Mesothelial cell of epicardium (in vitro differentiated cells): ENCODE measurements at regions not wholly inside any gene's neighbourhood (a gene's known extent, or its start where the extent isn't known, plus 50 kb on each side); places are given as distances from the start of the nearest gene placed in this dataset.

Experiments
- DNase-seq, 2 experiments: peaks; one replicate each; pipeline ENCODE4 v3.0.0; 2021; ENCODE audit warnings: low spot score in 2 of 2; ENCODE audit not compliant: unreplicated experiment in 2 of 2
- H3K27ac Mint-ChIP-seq: 2 replicates; pipeline ENCODE4 v1.8.0; 2021; ENCODE audit warnings: mixed read lengths
- H3K27me3 Mint-ChIP-seq: 2 replicates; pipeline ENCODE4 v1.8.0; 2021; ENCODE audit warnings: low read depth, mixed read lengths
- H3K36me3 Mint-ChIP-seq: 2 replicates; pipeline ENCODE4 v1.8.0; 2021; ENCODE audit warnings: mixed read lengths
- H3K4me1 Mint-ChIP-seq: 2 replicates; pipeline ENCODE4 v1.8.0; 2021; ENCODE audit warnings: mixed read lengths
- H3K4me3 Mint-ChIP-seq: 2 replicates; pipeline ENCODE4 v1.8.0; 2021; ENCODE audit warnings: mild to moderate bottlenecking, moderate library complexity, mixed read lengths
- H3K9me3 Mint-ChIP-seq: 2 replicates; pipeline ENCODE4 v1.8.0; 2021; ENCODE audit warnings: mixed read lengths
- TF ChIP-seq, protein P1 (sequence below): fragments of 200-600 bp; sonication (generic); IDR thresholded peaks from one replicate; pipeline ENCODE4 v1.5.0; 2021; ENCODE audit warnings: antibody characterized with exemption; ENCODE audit not compliant: unreplicated experiment

DNA sequence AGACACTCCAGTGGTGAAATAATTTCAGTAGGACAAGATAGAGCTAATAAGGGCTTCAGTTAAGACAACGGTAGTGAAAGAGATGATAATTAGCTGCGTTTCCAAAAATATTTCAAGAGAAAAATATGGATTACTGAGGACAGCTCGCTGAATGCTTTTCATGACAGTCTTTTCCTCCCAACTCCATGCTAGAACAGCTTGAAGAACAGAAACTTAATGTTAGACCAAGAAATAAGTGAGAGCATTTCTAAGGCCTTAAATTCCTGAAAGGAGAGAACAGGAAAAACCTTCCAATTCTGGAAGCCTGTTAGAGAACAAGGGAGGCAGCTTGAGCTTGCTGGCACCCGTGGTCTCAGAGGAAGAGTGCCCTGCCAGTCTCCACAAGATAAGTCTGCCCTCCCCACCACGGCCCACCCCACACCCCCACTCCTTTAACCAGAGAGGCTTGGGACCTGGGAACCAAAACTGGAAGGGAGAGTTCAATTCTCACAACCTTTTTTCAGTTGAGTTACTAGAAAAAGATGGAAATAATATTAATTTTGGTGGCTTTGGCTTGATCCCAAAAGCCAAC is 1148.0 kb upstream of the CELF2 start:
- Mint-ChIP-seq H3K36me3 (no peaks in the 10 kb centered on the region), H3K27ac (peak overlapping the region; percentile 28), H3K9me3 (peaks cover 10% of the 10 kb centered on the region), H3K27me3 (no peaks in the 10 kb centered on the region), H3K4me3 (no peak overlapping the region), H3K4me1 (peaks cover 10% of the 10 kb centered on the region)
- no peak for DNase-seq
- TF ChIP-seq, protein P1, sequence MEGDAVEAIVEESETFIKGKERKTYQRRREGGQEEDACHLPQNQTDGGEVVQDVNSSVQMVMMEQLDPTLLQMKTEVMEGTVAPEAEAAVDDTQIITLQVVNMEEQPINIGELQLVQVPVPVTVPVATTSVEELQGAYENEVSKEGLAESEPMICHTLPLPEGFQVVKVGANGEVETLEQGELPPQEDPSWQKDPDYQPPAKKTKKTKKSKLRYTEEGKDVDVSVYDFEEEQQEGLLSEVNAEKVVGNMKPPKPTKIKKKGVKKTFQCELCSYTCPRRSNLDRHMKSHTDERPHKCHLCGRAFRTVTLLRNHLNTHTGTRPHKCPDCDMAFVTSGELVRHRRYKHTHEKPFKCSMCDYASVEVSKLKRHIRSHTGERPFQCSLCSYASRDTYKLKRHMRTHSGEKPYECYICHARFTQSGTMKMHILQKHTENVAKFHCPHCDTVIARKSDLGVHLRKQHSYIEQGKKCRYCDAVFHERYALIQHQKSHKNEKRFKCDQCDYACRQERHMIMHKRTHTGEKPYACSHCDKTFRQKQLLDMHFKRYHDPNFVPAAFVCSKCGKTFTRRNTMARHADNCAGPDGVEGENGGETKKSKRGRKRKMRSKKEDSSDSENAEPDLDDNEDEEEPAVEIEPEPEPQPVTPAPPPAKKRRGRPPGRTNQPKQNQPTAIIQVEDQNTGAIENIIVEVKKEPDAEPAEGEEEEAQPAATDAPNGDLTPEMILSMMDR: no peak

DNA sequence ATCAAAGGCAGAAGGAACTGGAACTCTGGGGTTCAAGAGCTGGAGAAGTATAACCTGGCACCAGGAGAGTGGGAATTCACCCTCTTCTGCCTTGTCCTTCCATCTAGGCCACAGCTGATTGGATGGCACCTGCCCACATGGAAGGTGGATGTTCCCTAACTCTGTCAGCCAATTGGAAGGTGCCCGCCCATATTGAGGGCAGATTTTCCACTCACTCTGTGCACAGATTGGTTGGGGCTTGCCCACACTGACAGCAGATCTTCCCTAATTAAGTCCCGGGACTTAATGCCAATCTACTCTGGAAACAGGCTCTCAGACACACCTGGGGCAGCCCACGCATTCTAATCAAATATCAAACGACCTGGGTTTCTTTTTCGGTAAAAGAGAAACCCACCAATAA is 1142.3 kb upstream of the CELF2 start:
- no peaks in the 10 kb centered on the region for H3K27me3 Mint-ChIP-seq
- TF ChIP-seq, protein P1: no peak
- no peaks in the 10 kb centered on the region for H3K4me1 Mint-ChIP-seq
- no peak overlapping the region for H3K27ac Mint-ChIP-seq
- H3K36me3 Mint-ChIP-seq: no peaks in the 10 kb centered on the region
- H3K4me3 Mint-ChIP-seq: no peak overlapping the region
- DNase-seq: no peak
- H3K9me3 Mint-ChIP-seq: peaks cover 3% of the 10 kb centered on the region

DNA sequence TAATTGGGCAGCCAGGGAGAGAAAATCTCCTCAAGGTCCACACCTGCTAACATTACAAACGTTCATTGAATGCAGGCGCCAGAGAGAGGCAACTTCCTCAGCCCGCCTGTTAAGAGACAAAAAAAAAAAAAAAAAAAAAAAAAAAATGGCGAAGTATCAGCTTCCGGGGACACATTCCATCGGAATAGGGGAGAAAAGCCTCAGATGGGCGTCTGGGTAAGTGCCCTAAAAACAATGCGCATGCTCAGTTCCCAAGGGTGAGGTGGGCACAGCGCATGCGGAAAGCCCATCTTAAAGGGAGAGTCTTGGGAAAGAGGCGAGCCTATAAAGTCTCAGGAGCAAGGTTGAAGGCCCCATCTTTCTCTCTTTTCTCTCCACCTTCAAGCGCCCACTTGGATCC is 1139.7 kb upstream of the CELF2 start:
- Mint-ChIP-seq H3K27me3 (no peaks in the 10 kb centered on the region), H3K27ac (no peak overlapping the region), H3K4me3 (no peak overlapping the region), H3K36me3 (no peaks in the 10 kb centered on the region), H3K9me3 (peaks cover 13% of the 10 kb centered on the region), H3K4me1 (no peaks in the 10 kb centered on the region)
- TF ChIP-seq, protein P1: no peak
- DNase-seq: no peak

DNA sequence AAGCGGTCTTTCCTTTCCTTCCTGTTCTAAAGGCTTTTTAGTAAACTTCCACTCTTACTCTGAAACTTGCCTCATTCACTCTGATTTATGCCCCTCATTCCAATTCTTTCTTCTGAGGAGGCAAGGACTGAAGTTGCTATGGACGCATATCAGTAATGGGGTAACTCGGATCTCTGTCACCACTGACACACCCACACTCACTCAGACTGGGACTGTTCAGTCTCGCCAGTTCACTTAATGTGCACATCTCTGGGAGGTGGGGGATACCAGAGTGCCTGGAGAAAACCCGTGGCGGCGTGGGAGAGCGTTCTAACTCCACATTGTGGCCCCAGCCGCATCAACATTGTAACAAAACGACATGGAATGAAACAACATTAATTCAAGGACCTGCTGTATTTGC is 1139.3 kb upstream of the CELF2 start:
- no peak for DNase-seq
- Mint-ChIP-seq H3K27ac (no peak overlapping the region), H3K4me1 (no peaks in the 10 kb centered on the region), H3K36me3 (no peaks in the 10 kb centered on the region), H3K9me3 (peaks cover 16% of the 10 kb centered on the region), H3K27me3 (no peaks in the 10 kb centered on the region), H3K4me3 (no peak overlapping the region)
- TF ChIP-seq, protein P1: no peak

DNA sequence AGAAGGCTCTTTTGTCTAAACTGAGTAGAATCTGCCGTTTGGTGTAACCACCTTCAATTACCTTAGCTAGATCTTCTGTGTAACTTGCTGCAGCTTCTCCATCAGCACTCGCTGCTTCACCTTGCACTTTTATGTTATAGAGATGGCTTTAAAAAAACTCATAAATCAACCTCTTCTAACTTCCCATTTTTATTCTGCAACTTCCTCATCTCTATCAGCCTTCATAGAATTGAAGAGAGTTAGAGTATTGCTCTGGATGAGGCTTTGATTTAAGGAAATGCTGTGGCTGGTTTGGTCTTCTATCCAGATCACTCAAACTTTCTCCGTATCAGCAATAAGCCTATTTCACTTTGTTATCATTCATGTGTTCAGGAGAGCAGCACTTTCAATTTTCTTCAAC is 1131.9 kb upstream of the CELF2 start:
- Mint-ChIP-seq H3K4me1 (no peaks in the 10 kb centered on the region), H3K36me3 (no peaks in the 10 kb centered on the region), H3K9me3 (peaks cover 37% of the 10 kb centered on the region), H3K4me3 (no peak overlapping the region), H3K27me3 (no peaks in the 10 kb centered on the region), H3K27ac (no peak overlapping the region)
- TF ChIP-seq, protein P1: no peak
- DNase-seq: no peak

DNA sequence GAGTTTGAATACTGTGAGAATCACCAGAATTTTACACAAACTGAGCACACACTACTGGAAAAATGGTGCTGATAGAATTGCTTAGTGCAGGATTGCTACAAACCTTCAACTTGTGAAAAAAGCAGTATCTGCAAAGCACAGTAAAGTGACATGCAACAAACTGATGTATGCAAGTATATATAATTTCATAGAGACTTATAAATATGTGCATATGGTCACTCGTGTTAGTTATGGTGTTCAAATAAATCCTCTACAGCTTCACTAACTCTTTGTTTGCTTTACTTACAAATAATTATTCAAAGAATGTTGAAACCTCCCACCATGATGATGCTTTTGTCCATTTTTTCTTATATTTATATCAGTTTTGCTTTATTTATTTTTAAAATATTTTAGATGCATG is 1130.9 kb upstream of the CELF2 start:
- Mint-ChIP-seq H3K27me3 (no peaks in the 10 kb centered on the region), H3K4me3 (no peak overlapping the region), H3K27ac (no peak overlapping the region), H3K9me3 (peaks cover 37% of the 10 kb centered on the region), H3K36me3 (no peaks in the 10 kb centered on the region), H3K4me1 (no peaks in the 10 kb centered on the region)
- no peak for DNase-seq
- TF ChIP-seq, protein P1: no peak
